Fibroblast of skin of left quadriceps (primary cell): ENCODE measurements at regions not wholly inside any gene's neighbourhood (a gene's known extent, or its start where the extent isn't known, plus 50 kb on each side); places are given as distances from the start of the nearest gene placed in this dataset.
A peak's percentile ranks its signal among the peaks of the same experiment; 100 is the strongest.

Experiments used
- DNase-seq, 2 experiments: peaks; one replicate each; pipeline ENCODE4 v3.0.0-alpha.2; 2013; ENCODE audit warnings: low read depth in 2 of 2

- DNase-seq = peak; percentile 67 to 70
Observed at GRCh38 chr4:182062936-182063335, 180.3 kb upstream of the TENM3 start.

- no peak for DNase-seq
Observed at GRCh38 chr4:182063651-182064050, 179.6 kb upstream of the TENM3 start.

DNA sequence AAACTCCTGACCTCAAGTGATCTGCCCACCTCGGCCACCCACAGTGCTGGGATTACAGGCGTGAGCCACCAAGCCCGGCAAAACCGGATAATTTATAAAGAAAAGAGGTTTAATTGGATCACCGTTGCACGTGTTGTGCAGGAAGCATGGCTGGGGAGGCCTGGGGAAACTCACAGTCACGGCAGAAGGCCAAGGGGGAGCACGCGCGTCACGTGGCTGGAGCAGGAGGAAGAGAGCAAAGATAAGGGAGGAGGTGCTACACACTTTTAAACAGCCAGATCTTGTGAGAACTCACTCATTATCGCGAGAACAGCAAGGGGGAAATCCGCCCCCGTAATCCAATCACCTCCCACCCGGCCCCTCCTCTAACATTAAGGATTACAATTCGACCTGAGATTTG is 177.9 kb upstream of the TENM3 start:
- DNase-seq = no peak

DNA sequence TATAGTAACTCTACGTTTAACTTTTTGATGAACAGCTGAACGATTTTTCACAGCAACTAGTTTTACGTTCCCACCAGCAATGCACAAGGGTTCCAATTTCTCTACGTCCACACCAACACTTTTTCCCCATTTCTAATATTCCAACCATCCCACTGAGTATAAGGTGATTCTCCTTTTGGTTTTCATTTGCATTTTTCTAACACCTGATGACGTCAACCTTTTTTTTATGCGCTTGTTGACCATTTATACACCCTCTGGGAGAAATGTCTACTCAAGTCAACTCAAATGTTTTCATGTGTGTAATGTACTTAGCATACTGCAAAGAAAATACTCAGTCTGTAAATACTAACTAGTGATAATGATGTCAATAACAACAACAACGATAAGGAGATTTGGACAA is 177.2 kb upstream of the TENM3 start:
- no peak for DNase-seq

DNA sequence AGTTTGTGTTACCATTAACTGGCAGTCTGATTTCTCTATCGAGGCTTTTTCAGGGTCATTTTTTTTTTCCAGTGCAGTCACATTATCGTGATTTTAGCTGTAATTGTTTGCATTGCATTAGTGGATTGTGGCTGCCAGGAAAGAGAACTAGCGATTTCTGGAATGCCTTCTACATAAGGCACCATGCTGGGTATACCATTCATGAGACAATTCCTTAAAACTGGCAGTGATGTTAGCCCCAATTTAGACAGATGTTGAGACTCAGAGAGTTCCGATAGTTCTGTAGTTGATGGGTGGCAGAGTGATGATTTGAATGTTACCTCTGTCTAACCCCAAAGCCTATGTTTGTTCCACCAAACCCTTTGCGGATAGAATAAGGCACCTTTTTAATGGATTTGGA is 175.4 kb upstream of the TENM3 start:
- DNase-seq = no peak

- DNase-seq = no peak
Observed at GRCh38 chr4:182068920-182069319, 174.3 kb upstream of the TENM3 start.

DNA sequence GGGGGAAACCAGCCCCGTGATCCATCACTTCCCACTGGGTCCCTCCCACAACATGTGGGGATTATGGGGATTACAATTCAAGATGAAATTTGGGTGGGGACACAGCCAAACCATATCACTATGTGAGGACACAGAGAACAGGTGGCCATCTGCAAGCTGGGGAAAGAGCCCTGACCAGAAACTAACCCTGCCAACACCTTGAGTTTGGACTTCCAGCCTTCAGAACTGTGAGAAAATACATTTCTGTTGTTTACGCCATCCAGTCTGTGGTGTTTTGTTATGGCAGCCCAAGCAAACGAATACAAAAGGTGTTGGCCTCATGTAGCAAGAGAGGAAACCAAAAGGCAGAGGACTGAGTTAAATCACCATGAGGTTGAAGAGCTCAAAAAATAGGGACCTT is 169.9 kb upstream of the TENM3 start:
- DNase-seq = no peak

DNA sequence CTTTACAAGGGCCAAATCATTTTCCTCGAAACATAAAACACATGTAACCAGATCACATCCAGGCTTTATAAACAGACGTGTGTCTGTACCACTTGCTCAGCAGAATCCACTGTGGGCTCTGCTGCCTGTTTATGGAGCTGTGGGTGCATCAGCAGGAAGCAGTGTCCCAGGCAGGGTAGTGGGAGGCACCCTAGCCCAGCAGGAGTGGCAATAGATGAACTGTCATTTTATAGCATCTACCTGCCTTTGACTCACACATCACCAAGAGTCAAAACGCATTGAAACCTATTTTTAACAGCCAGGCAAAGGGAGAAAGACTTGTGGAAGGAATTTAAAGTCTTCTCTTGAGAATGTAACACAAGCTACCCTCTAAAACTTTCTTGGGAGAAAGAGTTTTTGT is 169.1 kb upstream of the TENM3 start:
- no peak for DNase-seq

GRCh38 chr4:182074810-182075209 is 168.4 kb upstream of the TENM3 start:
- no peak for DNase-seq

DNA sequence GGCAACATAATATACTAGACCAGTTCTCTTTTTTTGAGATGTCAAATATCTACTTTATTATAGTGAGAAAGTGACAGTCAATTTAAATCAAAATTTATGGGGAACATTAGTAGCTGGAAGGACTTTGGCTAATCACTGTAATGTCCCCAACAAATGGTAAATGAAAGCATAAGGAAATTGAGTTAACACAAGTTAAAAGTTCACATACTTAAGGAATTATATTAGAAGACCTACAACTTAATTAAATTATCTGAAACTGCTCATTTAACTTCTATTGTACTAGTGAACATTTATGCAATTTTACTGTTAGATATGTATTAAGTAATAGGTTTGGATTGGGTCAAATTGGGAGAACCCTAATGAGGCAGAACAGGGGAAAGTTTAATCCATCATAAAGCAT is 160.3 kb upstream of the TENM3 start:
- DNase-seq = no peak

DNA sequence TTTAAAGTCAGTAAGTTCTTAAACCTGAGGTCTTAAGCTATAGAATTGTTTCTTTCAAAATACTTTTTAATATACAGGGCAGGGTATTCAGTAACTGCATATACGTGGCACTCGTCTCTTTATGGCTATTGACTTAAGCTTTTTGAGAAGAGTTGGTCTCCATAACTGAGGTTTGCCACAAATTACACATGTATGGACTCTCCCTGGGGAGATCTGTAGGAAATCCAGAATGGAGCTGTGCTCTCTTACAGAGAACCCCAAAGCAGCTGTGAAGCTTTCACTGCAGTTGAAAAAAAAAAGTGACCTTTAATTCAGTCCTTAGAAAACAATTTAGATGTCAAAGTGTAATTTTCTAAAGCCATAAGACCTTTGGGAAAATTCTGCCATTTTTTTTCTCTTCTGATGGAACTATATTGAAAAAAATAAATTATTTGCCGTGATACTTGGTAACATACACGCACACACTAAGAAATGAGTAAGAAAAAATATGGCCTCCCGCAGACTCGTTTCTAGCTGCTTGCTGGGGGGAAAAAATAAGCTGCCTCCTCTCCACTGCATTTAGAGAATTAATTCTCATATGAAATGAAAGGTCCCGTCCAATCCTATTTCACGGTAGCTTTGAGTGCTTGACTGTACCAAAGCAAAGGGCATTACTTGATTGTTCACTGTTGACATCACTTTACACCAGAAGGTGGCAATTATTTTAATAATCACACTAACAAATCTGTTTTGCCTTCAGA is 159.4 kb upstream of the TENM3 start:
- DNase-seq = no peak

GRCh38 chr4:182085051-182085480 is 158.1 kb upstream of the TENM3 start:
- DNase-seq = peak; percentile 55

- DNase-seq = no peak
Observed at GRCh38 chr4:182089326-182089725, 153.9 kb upstream of the TENM3 start.

DNA sequence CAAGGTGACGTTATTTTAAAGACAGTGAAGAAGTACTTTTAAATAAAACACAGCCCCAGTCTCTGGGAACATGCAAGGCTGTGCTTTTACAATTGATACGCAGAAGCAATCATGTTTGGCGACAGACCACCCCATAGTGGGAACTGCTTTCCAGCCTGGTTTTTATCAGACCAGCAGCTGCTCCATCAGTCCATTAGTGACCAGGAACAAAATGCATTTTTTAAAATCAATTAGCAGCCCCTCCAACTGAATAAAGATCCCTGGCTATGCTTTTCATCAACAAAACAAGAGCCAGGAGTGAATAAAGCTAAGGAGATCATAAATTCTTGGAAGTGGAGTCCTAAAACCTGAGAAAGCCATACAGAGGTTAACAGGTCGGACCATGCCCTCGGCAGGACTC is 153.0 kb upstream of the TENM3 start:
- no peak for DNase-seq

- no peak for DNase-seq
Observed at GRCh38 chr4:182091128-182091527, 152.1 kb upstream of the TENM3 start.

- no peak for DNase-seq
Observed at GRCh38 chr4:182093431-182093831, 149.8 kb upstream of the TENM3 start.

- DNase-seq = no peak
Observed at GRCh38 chr4:182093935-182094334, 149.3 kb upstream of the TENM3 start.

- no peak for DNase-seq
Observed at GRCh38 chr4:182101618-182102017, 141.6 kb upstream of the TENM3 start.

GRCh38 chr4:182102576-182102975 is 140.6 kb upstream of the TENM3 start:
- DNase-seq = no peak

DNA sequence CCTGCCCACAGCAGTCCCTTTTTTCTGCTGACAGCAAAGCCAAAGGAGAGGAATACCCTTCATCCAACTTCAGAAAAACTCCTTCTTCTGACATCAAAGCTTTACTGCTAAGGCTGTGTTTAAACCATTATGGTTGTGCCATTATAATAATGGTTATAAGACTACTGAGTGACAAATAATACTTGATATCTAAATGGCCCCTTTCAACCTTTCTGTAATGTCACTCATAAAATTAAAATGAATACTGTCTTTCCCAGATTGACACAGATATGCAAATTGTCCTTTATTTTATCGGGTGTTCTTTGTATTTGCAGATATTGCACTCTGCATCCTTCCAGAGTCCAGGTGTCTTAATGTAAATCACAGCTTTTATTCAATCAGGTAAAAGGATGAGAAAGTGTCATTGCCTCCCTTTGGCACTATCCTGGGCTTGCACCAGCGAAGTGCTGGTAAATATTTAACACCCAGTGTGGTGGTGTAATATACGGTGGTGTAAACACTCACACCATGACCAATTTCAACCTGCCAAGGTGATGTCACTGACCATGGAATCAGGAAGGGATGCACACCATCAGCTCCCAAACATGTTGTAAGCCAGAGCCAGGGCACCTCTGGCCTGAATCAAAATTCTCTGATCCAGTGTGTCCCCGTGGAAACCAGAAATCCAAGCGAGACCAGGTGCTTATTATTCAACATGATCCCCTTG is 139.4 kb upstream of the TENM3 start:
- no peak for DNase-seq

GRCh38 chr4:182105416-182105815 is 137.8 kb upstream of the TENM3 start:
- no peak for DNase-seq

GRCh38 chr4:182107931-182108330 is 135.3 kb upstream of the TENM3 start:
- no peak for DNase-seq

GRCh38 chr4:182111586-182111985 is 131.6 kb upstream of the TENM3 start:
- DNase-seq = no peak

DNA sequence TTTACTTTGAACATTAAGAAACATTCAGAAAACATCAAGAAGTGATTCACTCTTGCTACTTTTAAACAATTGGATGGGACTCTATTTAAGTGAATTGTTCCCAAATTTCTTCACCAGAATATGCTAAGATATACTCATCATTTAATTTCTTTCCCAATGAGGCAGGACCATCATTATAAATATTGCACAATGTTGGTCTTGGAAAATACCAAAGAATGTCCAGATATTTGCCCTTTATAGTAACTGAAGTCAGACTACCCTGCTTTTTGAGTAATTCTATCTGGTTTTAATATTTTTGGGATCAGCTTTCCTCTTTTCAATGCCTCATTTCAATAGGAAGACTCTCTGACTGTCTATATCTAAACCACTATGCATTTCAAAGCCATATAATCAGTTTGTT is 129.4 kb upstream of the TENM3 start:
- DNase-seq = peak; percentile 23 to 32
